GM18505 (cell line): ENCODE measurements at regions not wholly inside any gene's neighbourhood (a gene's known extent, or its start where the extent isn't known, plus 50 kb on each side); places are given as distances from the start of the nearest gene placed in this dataset.

Experiments used
- ATAC-seq: cut with Tn5 transposase; IDR thresholded peaks from one replicate; pipeline ENCODE4 v1.9.1; 2021; ENCODE audit not compliant: unreplicated experiment
- POLR2A ChIP-seq: IDR thresholded peaks from 4 replicates; pipeline ENCODE4 v1.6.1; 2011; ENCODE audit warnings: borderline replicate concordance; ENCODE audit not compliant: insufficient read depth, insufficient read length; ENCODE audit errors: extremely low read depth

DNA sequence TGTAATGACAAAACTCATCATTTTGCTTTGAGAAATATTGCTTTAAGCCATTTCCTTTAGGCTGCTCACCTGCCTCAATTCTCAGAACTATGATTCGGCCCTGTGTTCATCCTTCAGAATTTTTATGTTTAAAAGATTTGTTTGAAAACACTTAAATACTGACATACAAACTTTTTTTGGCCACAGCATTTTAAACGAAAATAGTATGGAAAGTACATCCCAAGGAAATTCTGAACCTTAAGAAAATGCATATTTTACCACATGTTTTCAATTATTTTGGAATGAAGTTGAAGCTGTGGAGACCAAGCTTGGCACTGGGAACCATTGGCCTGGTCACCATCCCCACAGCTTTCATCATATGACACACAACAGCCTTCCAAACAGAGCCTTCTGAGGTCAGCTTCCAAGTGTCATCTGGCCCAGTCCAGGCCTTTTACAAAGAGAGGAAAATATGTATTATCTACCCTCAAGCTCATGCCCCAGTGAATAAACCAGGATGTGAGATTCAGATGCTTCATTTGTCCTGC, 83.3 kb downstream of the SOD2 start:
- no peak for ATAC-seq
- TF ChIP-seq POLR2A, result no peak

DNA sequence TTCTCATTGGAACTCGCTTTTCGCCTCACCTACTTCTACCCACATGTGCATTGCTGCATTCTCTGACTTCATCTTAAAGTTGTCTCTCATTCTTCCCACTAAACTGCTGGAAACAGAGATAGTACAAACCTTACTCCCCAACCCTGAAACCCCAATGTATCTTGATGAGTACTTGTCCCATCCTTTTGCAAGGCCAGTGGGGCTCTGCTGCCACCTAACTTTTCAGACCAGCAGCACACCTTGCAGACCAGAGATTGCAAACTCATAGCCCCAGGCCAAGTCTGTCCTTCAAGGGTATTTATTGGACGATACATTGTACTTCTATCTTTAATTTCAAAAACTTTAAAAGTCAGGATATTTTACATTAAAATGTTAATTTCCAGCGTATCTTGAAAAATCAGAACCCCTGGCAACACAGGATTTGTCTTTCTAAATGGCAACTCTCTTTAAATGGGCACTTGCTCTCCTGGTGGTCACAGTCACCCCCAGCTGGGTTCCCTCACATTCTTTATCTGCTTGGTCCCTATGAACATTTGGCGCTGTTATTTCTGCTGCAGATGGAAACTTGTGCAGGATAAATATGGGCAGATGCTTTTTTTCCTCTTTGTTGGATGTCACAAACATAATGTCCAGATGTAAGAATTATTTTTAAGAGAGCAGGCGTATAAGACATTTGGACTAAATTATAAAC, 83.9 kb downstream of the SOD2 start:
- no peak for TF ChIP-seq POLR2A
- ATAC-seq, result no peak

DNA sequence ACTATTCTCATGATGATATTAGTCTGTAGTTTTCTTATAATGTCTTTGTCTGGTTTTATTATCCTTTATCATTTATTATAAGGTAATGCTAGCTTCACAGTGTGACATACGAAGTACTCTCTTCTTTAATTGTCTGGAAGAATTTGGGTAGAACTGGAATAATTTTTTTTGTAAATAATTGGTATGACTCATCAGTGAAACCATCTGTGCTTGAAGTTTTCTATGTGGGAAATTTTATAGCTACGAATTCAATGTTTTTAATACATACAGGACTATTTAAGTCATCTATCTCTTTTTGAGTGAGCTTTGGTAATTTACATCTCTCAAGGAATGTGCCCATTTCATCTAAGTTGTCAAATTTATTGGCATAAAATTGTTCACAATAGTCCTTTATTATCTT, 86.3 kb downstream of the SOD2 start:
- ATAC-seq, result no peak

DNA sequence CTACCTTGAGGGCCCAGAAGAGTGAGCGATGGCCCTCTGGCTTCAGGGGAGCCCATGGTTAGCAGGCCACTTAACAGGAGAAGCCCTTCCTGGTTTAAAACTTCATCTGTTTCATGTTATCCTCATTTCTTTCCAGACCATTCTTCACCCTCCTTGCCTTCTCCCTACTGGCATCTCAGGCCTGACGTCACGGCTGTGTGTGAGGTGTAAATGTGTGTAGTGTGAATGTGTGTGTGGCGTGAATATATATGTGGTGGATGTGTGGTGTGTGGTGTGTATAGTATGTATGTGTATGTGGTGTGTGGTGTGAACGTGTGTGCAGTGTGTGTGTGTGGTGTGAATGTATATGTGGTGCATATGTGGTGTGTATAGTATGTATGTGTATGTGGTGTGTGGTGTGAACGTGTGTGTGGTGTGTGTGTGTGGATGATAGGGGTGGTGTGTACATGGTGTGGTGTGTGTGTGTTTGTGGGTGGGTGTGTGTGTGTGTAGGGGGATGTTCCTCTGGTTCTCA, 88.5 kb downstream of the SOD2 start:
- TF ChIP-seq POLR2A, result no peak
- ATAC-seq, result no peak

More for the DNA sequence above, 86.3 kb downstream of the SOD2 start:
- no peak for TF ChIP-seq POLR2A

- TF ChIP-seq POLR2A, result no peak
- ATAC-seq, result no peak
Observed at GRCh38 chr6:159602431-159603041, 90.5 kb downstream of the SOD2 start.

DNA sequence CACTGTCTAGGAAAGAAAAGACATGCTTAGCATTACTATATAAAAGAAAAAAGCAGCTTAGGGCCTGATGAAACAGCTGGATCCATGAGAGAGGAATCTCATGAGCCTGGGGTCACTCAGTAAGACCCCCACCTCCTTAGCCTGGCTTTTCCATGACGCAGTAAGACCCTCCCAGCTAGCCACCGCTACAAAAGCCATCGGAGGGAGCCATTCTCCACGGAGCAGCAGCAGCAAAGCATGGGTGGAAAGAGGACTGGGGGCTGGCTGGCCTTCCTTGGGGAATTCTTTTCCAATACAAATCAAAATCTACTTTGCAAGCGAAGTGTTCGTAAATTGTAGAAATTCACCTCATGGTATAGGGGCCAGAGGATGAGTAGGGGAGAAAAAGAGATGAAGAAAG, 91.8 kb downstream of the SOD2 start:
- ATAC-seq, result no peak
- TF ChIP-seq POLR2A, result no peak

DNA sequence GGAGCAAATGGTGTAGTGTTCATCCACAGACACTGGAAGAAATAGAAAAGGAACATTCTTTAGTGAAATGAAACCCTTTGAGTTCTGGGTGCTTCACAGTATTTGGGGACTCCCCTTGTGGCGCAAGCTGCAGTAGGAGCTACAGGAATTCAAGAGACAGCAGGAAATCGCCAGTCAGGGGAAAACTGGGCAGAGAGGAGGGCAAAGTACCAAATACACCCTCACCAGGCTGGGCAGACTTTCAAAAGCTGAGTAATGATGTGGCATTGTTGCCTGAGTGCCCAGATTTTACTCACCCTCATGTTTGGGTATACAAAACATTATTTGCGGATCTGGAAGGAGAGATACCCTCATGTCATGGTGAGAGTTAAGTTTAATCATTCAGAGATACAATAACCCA, 97.9 kb downstream of the SOD2 start:
- no peak for ATAC-seq
- no peak for TF ChIP-seq POLR2A

- no peak for ATAC-seq
- no peak for TF ChIP-seq POLR2A
Observed at GRCh38 chr6:159594750-159595117, 98.3 kb downstream of the SOD2 start.

- ATAC-seq, result no peak
- TF ChIP-seq POLR2A, result no peak
Observed at GRCh38 chr6:159594106-159594749, 98.8 kb downstream of the SOD2 start.

DNA sequence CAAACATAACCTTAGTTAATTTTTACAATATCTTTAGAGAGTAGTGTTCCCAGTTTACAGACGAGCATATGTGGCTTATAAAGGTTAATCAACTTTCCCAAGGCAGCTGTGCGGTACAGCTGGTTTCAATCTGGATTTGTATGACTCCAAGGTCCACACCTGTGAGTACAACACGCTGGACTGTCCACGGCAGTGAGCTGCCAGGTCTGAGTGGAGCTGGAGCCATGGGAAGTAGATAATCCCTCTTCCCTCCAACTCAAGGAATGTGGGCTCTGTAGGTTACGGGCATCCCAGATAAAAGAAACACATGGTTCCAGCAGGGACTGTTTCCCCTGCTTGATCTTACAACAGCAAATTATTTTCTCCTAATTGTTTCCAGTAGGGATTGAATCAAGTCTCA, 102.2 kb downstream of the SOD2 start:
- ATAC-seq, result no peak

DNA sequence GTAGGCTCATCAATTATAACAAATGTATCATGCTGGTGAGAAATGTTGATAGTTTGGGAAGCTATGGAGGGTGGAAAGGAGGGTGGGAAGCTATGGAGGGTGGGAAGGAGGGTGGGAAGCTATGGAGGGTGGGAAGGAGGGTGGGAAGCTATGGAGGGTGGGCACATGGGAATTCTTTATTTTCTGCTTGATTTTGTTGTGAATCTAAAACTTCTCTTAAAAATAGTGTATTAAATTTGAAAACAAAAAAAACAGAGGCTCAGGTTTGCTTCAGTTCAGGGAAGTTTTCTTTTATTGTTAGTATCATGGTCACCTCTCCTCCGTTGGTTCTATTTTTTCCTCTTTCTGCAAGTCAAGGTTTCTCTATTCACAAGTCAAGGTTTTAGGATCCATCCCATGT, 106.4 kb downstream of the SOD2 start:
- ATAC-seq, result no peak
- no peak for TF ChIP-seq POLR2A

More for the DNA sequence above, 102.2 kb downstream of the SOD2 start:
- no peak for TF ChIP-seq POLR2A

GRCh38 chr6:159582736-159583135, 110.3 kb downstream of the SOD2 start:
- TF ChIP-seq POLR2A, result no peak
- no peak for ATAC-seq

- no peak for ATAC-seq
- no peak for TF ChIP-seq POLR2A
Observed at GRCh38 chr6:159578629-159579028, 114.4 kb downstream of the SOD2 start.

- ATAC-seq, result no peak
- no peak for TF ChIP-seq POLR2A
Observed at GRCh38 chr6:159577564-159577963, 115.5 kb downstream of the SOD2 start.

- ATAC-seq, result no peak
- no peak for TF ChIP-seq POLR2A
Observed at GRCh38 chr6:159572439-159573110, 120.5 kb downstream of the SOD2 start.
